H1 (cell line): ENCODE measurements at regions not wholly inside any gene's neighbourhood (a gene's known extent, or its start where the extent isn't known, plus 50 kb on each side); places are given as distances from the start of the nearest gene placed in this dataset.

Experiments
- CTCF ChIA-PET: fragments of 300-600 bp; sonication (Branson Sonifier 250); formaldehyde crosslinking; loops from one replicate; lab custom pipeline; 2021; ENCODE audit not compliant: partially characterized antibody; lab: Charles Lee
- POLR2A ChIA-PET: fragments of 300-600 bp; sonication (Branson Sonifier 250); formaldehyde crosslinking; loops from one replicate; lab custom pipeline; 2021; ENCODE audit warnings: inconsistent platforms; ENCODE audit not compliant: partially characterized antibody; lab: Charles Lee
- DNase-seq, 2 experiments: peaks; one replicate each; pipeline versions ENCODE4 v3.0.0 to v3.0.0-alpha.2; 2010 to 2022; ENCODE audit warnings: low spot score in 2 of 2, low read depth in 1 of 2, mixed read lengths in 1 of 2
- FAIRE-seq: peaks from 2 replicates; lab custom pipeline; 2011; peaks lifted over from hg19 to GRCh38; lab: Jason Lieb, UNC
- H2AFZ ChIP-seq: 2 replicates; pipeline ENCODE4 v1.8.1; 2012; ENCODE audit warnings: low read length, inconsistent platforms
- H2AK5ac ChIP-seq: 2 replicates; pipeline ENCODE4 v1.6.1; 2013; ENCODE audit warnings: low read depth, low read length
- H2BK120ac ChIP-seq: replicated peaks from 2 replicates; pipeline ENCODE3; 2013; ENCODE audit warnings: low read depth, low read length, inconsistent platforms
- H2BK12ac ChIP-seq: 2 replicates; pipeline ENCODE4 v1.6.1; 2013; ENCODE audit warnings: low read depth, low read length
- H2BK15ac ChIP-seq: 2 replicates; pipeline ENCODE4 v1.6.1; 2013; ENCODE audit warnings: low read length
- H2BK20ac ChIP-seq: 2 replicates; pipeline ENCODE4 v1.6.1; 2013; ENCODE audit warnings: low read length
- H2BK5ac ChIP-seq: 2 replicates; pipeline ENCODE4 v1.6.1; 2013; ENCODE audit warnings: low read depth, low read length
- H3K14ac ChIP-seq: 2 replicates; pipeline ENCODE4 v1.6.1; 2013; ENCODE audit warnings: inconsistent platforms; ENCODE audit not compliant: insufficient read length
- H3K18ac ChIP-seq: 2 replicates; pipeline ENCODE4 v1.6.1; 2013; ENCODE audit warnings: low read length; ENCODE audit errors: extremely low read depth
- H3K23ac ChIP-seq: 2 replicates; pipeline ENCODE4 v1.6.1; 2013; ENCODE audit warnings: inconsistent platforms; ENCODE audit not compliant: insufficient read length
- H3K23me2 ChIP-seq: 2 replicates; pipeline ENCODE4 v1.6.1; 2013; ENCODE audit warnings: low read depth, low read length
- H3K27ac ChIP-seq: 2 replicates; pipeline ENCODE4 v1.6.1; 2011; ENCODE audit warnings: low read depth, low read length, inconsistent platforms
- H3K27me3 ChIP-seq, 4 experiments: replicated peaks in 1 of 4; 1 replicate in 1 of 4; 2 replicates in 3 of 4; pipeline versions ENCODE4 v1.6.1 to v1.8.1; 2011 to 2013; ENCODE audit warnings: low read length in 3 of 4, mild to moderate bottlenecking in 3 of 4, inconsistent platforms in 2 of 4, mixed read lengths in 2 of 4, moderate library complexity in 1 of 4; ENCODE audit not compliant: control insufficient read depth in 3 of 4, insufficient read depth in 3 of 4; ENCODE audit errors: extremely low read depth in 1 of 4
- H3K36me3 ChIP-seq, 4 experiments: 2 replicates each; pipeline versions ENCODE4 v1.6.1 to v1.8.1; 2011 to 2013; ENCODE audit warnings: mild to moderate bottlenecking in 4 of 4, low read length in 3 of 4, moderate library complexity in 2 of 4, control low read depth in 1 of 4, inconsistent platforms in 1 of 4; ENCODE audit not compliant: insufficient read depth in 4 of 4, control insufficient read depth in 2 of 4
- H3K4ac ChIP-seq: replicated peaks from 2 replicates; pipeline ENCODE3; 2013; ENCODE audit warnings: low read length, low read depth, mixed read lengths, inconsistent platforms; ENCODE audit not compliant: insufficient read length
- H3K4me1 ChIP-seq, 4 experiments: replicated peaks in 1 of 4; 1 replicate in 1 of 4; 2 replicates in 3 of 4; pipeline versions ENCODE4 v1.6.1 to v1.8.1; 2011 to 2013; ENCODE audit warnings: low read length in 3 of 4, inconsistent platforms in 2 of 4, mixed read lengths in 1 of 4; ENCODE audit not compliant: insufficient read depth in 4 of 4, control insufficient read depth in 3 of 4
- H3K4me2 ChIP-seq, 2 experiments: 2 replicates each; pipeline versions ENCODE4 v1.6.1 to v1.8.1; 2011 to 2013; ENCODE audit warnings: low read depth in 2 of 2, low read length in 2 of 2, control low read depth in 1 of 2, inconsistent platforms in 1 of 2, mild to moderate bottlenecking in 1 of 2; ENCODE audit not compliant: insufficient read depth in 1 of 2
- H3K4me3 ChIP-seq, 4 experiments: fragments of 200-600, 300-600 bp in 1 of 4; sonication (generic), shearing (Covaris generic), sonication (Bioruptor Twin) in 1 of 4; 2 replicates each; pipeline versions ENCODE4 v1.5.1 to v1.8.1; 2011 to 2016; ENCODE audit warnings: low read length in 4 of 4, low read depth in 3 of 4, control low read depth in 2 of 4, inconsistent platforms in 2 of 4, mild to moderate bottlenecking in 2 of 4, mixed read lengths in 1 of 4, moderate library complexity in 1 of 4; ENCODE audit not compliant: insufficient read depth in 2 of 4; ENCODE audit errors: extremely low read depth in 1 of 4
- H3K56ac ChIP-seq: replicated peaks from 2 replicates; pipeline ENCODE3; 2013; ENCODE audit warnings: low read depth, mild to moderate bottlenecking, mixed read lengths, low read length, inconsistent platforms; ENCODE audit not compliant: insufficient read length
- H3K79me1 ChIP-seq: 2 replicates; pipeline ENCODE4 v1.6.1; 2013; ENCODE audit warnings: low read depth, low read length, control low read depth
- H3K79me2 ChIP-seq, 2 experiments: 2 replicates each; pipeline versions ENCODE4 v1.6.1 to v1.8.1; 2012 to 2013; ENCODE audit warnings: low read length in 2 of 2, mild to moderate bottlenecking in 2 of 2, inconsistent platforms in 1 of 2; ENCODE audit not compliant: insufficient read depth in 2 of 2, control insufficient read depth in 1 of 2
- H3K9ac ChIP-seq, 4 experiments: replicated peaks in 1 of 4; 1 replicate in 1 of 4; 2 replicates in 3 of 4; pipeline versions ENCODE4 v1.6.1 to v1.8.1; 2011 to 2013; ENCODE audit warnings: low read depth in 3 of 4, low read length in 3 of 4, control low read depth in 2 of 4, mild to moderate bottlenecking in 2 of 4, moderate library complexity in 2 of 4, inconsistent platforms in 1 of 4; ENCODE audit errors: extremely low read depth in 1 of 4
- H3K9me3 ChIP-seq, 2 experiments: 2 replicates each; pipeline versions ENCODE4 v1.6.1 to v1.8.1; 2012 to 2013; ENCODE audit warnings: mild to moderate bottlenecking in 2 of 2, moderate library complexity in 2 of 2, control low read depth in 1 of 2, inconsistent platforms in 1 of 2, low read depth in 1 of 2, low read length in 1 of 2, mixed read lengths in 1 of 2; ENCODE audit not compliant: insufficient read depth in 2 of 2
- H4K20me1 ChIP-seq, 2 experiments: replicated peaks in 1 of 2; 2 replicates each; pipeline versions ENCODE3 to v1.8.1; 2011 to 2013; ENCODE audit warnings: inconsistent platforms in 2 of 2, low read length in 2 of 2, mild to moderate bottlenecking in 1 of 2; ENCODE audit not compliant: insufficient read depth in 2 of 2, control insufficient read depth in 1 of 2
- H4K5ac ChIP-seq: 2 replicates; pipeline ENCODE4 v1.6.1; 2013; ENCODE audit warnings: low read length, low read depth, mixed read lengths, inconsistent platforms; ENCODE audit not compliant: insufficient read length
- H4K8ac ChIP-seq: 2 replicates; pipeline ENCODE4 v1.8.0; 2013; ENCODE audit warnings: mild to moderate bottlenecking, moderate library complexity, low read length, inconsistent platforms; ENCODE audit not compliant: insufficient read depth; ENCODE audit errors: extremely low read depth
- H4K91ac ChIP-seq: replicated peaks from 2 replicates; pipeline ENCODE3; 2013; ENCODE audit warnings: low read length, mixed read lengths, inconsistent platforms; ENCODE audit not compliant: insufficient read length
- CBX8 ChIP-seq: fragments of 300-800, 300-1000 bp; sonication (generic); IDR thresholded peaks from 2 replicates; pipeline ENCODE4 v1.7.1; 2016; ENCODE audit warnings: low read depth, low read length, borderline replicate concordance
- RAD21 ChIP-seq, 2 experiments: IDR thresholded peaks in 1 of 2; conservative IDR thresholded peaks in 1 of 2; 2 replicates each; pipeline ENCODE4 v1.6.1; 2011; ENCODE audit warnings: low read depth in 2 of 2, low read length in 2 of 2, improper control_type of control experiment in 1 of 2, inconsistent platforms in 1 of 2, mild to moderate bottlenecking in 1 of 2, moderate library complexity in 1 of 2
- WGBS, 2 experiments: shearing (Covaris generic) in 1 of 2; methylation state at CpG; one replicate each; pipeline versions ENCODE4 v1.1.6 to v1.1.7; 2013 to 2015; ENCODE audit warnings: low lambda C conversion rate in 2 of 2, mixed read lengths in 2 of 2, inconsistent platforms in 1 of 2, low coverage in 1 of 2, missing lambda C conversion rate in 1 of 2; ENCODE audit not compliant: insufficient replicate concordance in 2 of 2, insufficient coverage in 1 of 2, insufficient read length in 1 of 2; ENCODE audit errors: extremely low coverage in 1 of 2, missing lambda C conversion rate in 1 of 2; 5-methylcytosine and 5-hydroxymethylcytosine counted together

DNA sequence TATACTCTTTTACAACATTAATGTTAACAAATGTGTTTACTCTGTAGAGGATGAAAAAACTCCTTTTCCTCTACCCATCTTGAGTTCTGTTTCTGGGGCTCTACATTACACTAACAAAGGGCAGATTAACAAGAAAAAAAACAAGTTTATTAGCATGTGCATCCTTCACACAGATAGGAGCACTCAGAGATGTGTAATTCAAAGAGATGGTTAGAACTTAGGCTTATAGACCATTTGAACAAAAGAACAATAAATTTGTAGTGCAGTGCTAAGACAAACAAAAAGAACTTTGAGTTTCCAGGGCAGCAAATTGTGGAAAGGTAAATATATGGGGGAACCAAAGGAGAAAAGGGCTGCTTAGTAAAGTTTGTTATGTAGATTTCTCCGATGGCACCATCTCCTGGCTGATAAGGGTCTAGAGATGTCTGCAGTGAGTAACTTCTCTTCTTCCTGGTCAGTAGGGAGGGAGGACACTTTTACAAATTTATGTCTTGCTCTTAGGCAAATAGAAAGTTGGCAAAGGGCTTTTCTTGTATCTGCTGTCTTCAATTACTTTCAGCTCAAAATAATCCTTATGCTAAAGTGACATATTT, 1249.9 kb upstream of the TENM3 start:
- 53% methylated on average over 1 of the region's 1 CpG; no CpG with 5 or more reads in 1 of the 2 experiments for WGBS, 2 experiments

More for the DNA sequence above, 1249.9 kb upstream of the TENM3 start:
- Histone ChIP-seq H2BK5ac (no peak overlapping the region), H4K8ac (no peak overlapping the region), H3K23ac (no peak overlapping the region), H4K5ac (no peak overlapping the region), H3K27me3 (no peaks in the 10 kb centered on the region), H4K20me1 (no peaks in the 10 kb centered on the region), H3K79me1 (no peaks in the 10 kb centered on the region), H3K4me1 (0 out of 7 replicates have a peak, but pooled peaks cover 0 to 3% (median 0%) of the 10 kb centered on the region in 4 experiments), H2BK12ac (no peak overlapping the region), H3K4me3 (no peak overlapping the region), H2BK120ac (no peak overlapping the region), H2BK20ac (no peak overlapping the region), H2AK5ac (no peak overlapping the region), H3K4ac (no peak overlapping the region), H3K9me3 (no peaks in the 10 kb centered on the region; a peak in 1 of 4 replicates), H2AFZ (no peak overlapping the region), H3K9ac (no peak overlapping the region), H3K79me2 (no peaks in the 10 kb centered on the region), H3K27ac (no peak overlapping the region), H3K23me2 (no peaks in the 10 kb centered on the region), H2BK15ac (no peak overlapping the region), H3K56ac (no peak overlapping the region), H3K4me2 (no peak overlapping the region; a peak in 1 of 4 replicates), H3K14ac (no peak overlapping the region), H3K36me3 (no peaks in the 10 kb centered on the region), H3K18ac (no peak overlapping the region), H4K91ac (no peak overlapping the region)
- FAIRE-seq (no peak), DNase-seq (no peak)
- ChIA-PET POLR2A (no interaction called here), CTCF (interaction anchor here (1.5 kb wide), 1 partner anchor 12 kb away, joined by 3 read pairs; no protein-coding TSS in a partner anchor)
- TF ChIP-seq RAD21 (IDR thresholded peaks at IDR 0.05 in 1 of 2, conservative IDR thresholded peaks at IDR 0.05 in 1 of 2; ENCODE audit: low read depth in 2 of 2, low read length in 2 of 2): 0 out of 4 replicates have a peak, but pooled peaks of 1 of the 2 experiments have one; percentile 2
- no peak for TF ChIP-seq CBX8
